ENCODE measurements at regions not wholly inside any gene's neighbourhood (a gene's known extent, or its start where the extent isn't known, plus 50 kb on each side); places are given as distances from the start of the nearest gene placed in this dataset.

- TF ChIP-seq USF2 (IDR thresholded peaks at IDR 0.05; ENCODE audit: borderline replicate concordance, low read depth, low read length): no peak
- TF ChIP-seq CTCF (IDR thresholded peaks at IDR 0.05 in 2 of 3, conservative IDR thresholded peaks at IDR 0.05 in 1 of 3; ENCODE audit: control insufficient read depth in 2 of 3, extremely low read depth in 1 of 3, insufficient read depth in 1 of 3, low read depth in 3 of 3, low read length in 3 of 3): no peak
- TF ChIP-seq CHD4 (IDR thresholded peaks at IDR 0.05): no peak
- TF ChIP-seq EP300 (IDR thresholded peaks at IDR 0.05; ENCODE audit: borderline replicate concordance in 1 of 2, control insufficient read depth in 1 of 2, low read depth in 2 of 2, low read length in 2 of 2): no peak
- TF ChIP-seq POLR2A (IDR thresholded peaks at IDR 0.05; ENCODE audit: low read depth, low read length): no peak
- TF ChIP-seq DPF2 (IDR thresholded peaks at IDR 0.05): no peak
- TF ChIP-seq EZH2 (IDR thresholded peaks at IDR 0.05; ENCODE audit: borderline replicate concordance, control insufficient read depth, low read depth, low read length): no peak
- no peak for TF ChIP-seq GABPA (IDR thresholded peaks at IDR 0.05; ENCODE audit: low read depth)
- no peak for TF ChIP-seq POLR2AphosphoS5 (IDR thresholded peaks at IDR 0.05; ENCODE audit: low read length)
- TF ChIP-seq FOS (IDR thresholded peaks at IDR 0.05; ENCODE audit: borderline replicate concordance, extremely low read depth, insufficient read length): no peak
- TF ChIP-seq BCLAF1 (IDR thresholded peaks at IDR 0.05): no peak
- TF ChIP-seq SIN3A (IDR thresholded peaks at IDR 0.05; ENCODE audit: low read depth, low read length): no peak
- TF ChIP-seq TAF1 (IDR thresholded peaks at IDR 0.05; ENCODE audit: borderline replicate concordance, low read depth, low read length): no peak
Observed at GRCh38 chr3:105039004-105039403, 327.7 kb upstream of the ALCAM start.
